ENCODE measurements at regions not wholly inside any gene's neighbourhood (a gene's known extent, or its start where the extent isn't known, plus 50 kb on each side); places are given as distances from the start of the nearest gene placed in this dataset.

- TF ChIP-seq CTCF (IDR thresholded peaks at IDR 0.05; ENCODE audit: low read length) (no peak), EZH2phosphoT487 (IDR thresholded peaks at IDR 0.05; ENCODE audit: low read length) (no peak), EZH2 (optimal IDR thresholded peaks at IDR 0.05; ENCODE audit: low read depth, low read length) (no peak)
These were observed 595.7 kb upstream of the ARID1B start for GRCh38 chr6:156181506-156181905.
